ENCODE measurements at regions not wholly inside any gene's neighbourhood (a gene's known extent, or its start where the extent isn't known, plus 50 kb on each side); places are given as distances from the start of the nearest gene placed in this dataset.
"Not testable (repeated sequence)": the region's sequence is repeated elsewhere in the genome, so short reads cannot be mapped to it uniquely, and the experiment has no call there.

GRCh38 chr11:112539281-112539555, 278.6 kb upstream of the PLET1 start:
- DNase-seq (ENCODE audit: low spot score), result not testable (repeated sequence)

GRCh38 chr11:112539741-112540140, 279.1 kb upstream of the PLET1 start:
- DNase-seq (ENCODE audit: low spot score), result no peak

GRCh38 chr11:112540261-112540660, 279.6 kb upstream of the PLET1 start:
- DNase-seq (ENCODE audit: low spot score), result no peak

DNA sequence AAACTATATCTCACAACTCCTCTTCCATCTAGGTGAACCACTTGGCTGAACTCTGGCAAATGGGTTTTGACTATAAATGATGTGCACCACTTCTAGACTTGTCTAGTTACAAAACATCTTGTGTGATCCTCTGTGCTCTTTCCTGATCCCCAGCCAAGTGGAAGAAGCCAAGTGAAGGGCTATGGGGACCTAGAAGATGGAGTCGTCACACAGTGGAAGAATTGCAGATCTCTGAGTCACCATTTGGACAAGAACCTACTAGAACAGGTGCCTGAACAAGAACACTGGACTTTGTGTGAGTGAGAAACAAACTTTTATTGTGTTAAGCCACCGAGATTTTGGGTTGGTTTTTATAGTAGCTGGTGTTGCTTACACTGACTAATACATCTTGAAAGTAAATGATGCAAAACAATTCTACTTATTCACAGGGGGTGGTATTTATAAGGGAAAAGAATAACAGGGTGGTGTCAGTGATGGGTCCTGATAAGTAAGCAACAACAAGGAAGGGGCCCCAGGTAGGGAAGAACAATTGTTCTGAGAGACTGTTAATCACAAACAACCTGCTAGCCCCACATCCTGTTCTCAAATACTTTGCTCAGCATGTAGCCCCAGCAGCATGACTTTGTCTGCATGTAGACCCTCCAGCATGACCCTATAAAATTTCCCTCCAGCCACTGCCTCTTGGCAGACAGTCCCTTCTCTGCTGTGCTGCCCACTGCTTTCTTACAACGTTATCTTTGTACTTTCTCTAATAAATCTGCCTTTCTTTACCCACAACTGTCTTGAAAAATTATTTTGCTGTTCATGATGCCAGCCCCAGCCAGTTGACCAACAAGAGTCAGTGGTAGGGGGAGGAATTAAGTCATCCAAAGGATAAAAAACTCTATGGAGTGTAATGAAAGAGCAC, 280.7 kb upstream of the PLET1 start:
- no peak for DNase-seq (ENCODE audit: low spot score)

DNA sequence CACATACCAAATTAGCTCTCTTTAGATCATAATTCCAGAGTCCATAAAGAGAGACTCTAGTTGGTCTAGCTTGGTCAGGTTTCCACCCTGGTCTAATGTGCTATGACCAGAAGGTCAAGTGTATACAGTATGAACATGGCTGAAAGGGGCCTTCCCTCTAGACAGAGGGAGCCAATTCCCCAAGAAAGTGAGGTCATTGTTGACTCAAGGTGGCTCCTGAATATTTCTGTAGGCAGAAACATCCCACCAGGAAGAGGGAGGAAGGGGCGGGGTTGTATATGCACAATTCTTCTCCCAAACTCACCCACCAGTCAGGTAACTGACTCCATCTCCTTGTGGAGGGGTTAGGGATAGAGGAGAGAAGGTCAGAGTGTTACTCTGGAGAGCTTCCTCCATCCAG, 281.8 kb upstream of the PLET1 start:
- DNase-seq (ENCODE audit: low spot score), result no peak

- no peak for DNase-seq (ENCODE audit: low spot score)
Measured at GRCh38 chr11:112543390-112543789, 282.7 kb upstream of the PLET1 start.

GRCh38 chr11:112548641-112549040, 288.0 kb upstream of the PLET1 start:
- no peak for DNase-seq (ENCODE audit: low spot score)

GRCh38 chr11:112553205-112553731, 292.6 kb upstream of the PLET1 start:
- no peak for DNase-seq (ENCODE audit: low spot score)

DNA sequence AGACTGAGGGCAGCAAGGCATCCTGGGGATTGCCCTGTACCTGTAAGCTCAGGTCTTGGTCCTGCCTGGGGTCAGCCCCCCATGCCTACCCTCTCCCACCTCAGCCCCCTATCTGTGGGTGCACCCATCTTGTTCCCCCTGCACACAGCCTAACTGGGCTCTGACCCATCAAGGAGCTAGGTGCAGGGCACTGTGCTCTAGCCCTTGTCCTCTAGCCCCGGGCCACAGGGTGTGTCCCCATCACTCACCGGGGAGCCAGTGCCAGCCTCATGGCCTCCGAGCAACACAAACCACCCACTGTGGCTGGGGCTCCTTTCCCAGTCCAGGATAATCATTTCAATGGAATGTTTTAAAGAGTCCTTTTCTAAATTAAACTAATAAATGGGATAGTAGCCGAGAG, 293.9 kb upstream of the PLET1 start:
- DNase-seq (ENCODE audit: low spot score), result no peak

DNA sequence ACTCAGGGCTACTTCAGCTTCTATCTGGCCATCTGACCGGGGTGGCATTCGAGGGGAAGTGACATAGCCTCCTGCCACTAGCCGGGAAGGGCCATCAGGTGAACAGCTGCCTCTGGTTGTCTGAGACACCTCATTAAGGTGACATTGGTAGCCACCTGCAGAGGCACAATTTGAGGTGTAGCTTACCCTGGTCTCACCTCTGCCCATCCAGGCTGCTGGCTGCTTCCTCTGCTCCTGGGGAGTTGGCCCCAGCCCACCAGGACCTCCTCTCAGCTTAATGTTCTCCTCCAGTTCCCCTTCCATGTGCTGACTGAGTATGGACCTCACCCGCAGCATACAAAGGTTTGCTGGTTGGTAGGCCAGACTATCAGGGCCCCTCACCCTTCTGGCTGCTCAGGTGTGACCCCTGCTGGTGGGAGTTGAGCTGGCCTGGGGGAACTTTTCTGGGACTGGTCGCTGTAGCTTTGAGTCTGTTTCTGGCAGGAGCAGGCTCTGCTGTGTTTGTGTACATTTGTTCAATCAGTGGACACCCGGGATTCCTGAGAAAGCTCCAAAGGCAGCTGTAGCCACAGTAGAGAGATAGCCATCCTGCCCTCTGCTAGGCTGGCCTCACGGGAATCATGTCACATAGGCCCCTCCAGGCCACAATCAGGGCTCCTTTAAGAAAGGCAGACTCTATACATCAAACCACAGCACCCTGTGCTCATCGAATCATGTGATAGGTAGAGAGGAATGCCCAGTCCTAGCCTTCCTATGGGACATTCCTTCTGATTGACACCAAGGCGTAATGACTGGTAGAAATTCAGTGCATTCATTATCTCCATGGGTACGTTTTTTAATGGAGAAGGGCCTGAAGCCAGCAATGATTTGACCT, 295.1 kb upstream of the PLET1 start:
- peak; percentile 80 for DNase-seq (ENCODE audit: low spot score)

- DNase-seq (ENCODE audit: low spot score), result no peak
Measured at GRCh38 chr11:112558691-112559090, 298.0 kb upstream of the PLET1 start.

GRCh38 chr11:112563808-112564207, 303.1 kb upstream of the PLET1 start:
- DNase-seq (ENCODE audit: low spot score), result no peak

DNA sequence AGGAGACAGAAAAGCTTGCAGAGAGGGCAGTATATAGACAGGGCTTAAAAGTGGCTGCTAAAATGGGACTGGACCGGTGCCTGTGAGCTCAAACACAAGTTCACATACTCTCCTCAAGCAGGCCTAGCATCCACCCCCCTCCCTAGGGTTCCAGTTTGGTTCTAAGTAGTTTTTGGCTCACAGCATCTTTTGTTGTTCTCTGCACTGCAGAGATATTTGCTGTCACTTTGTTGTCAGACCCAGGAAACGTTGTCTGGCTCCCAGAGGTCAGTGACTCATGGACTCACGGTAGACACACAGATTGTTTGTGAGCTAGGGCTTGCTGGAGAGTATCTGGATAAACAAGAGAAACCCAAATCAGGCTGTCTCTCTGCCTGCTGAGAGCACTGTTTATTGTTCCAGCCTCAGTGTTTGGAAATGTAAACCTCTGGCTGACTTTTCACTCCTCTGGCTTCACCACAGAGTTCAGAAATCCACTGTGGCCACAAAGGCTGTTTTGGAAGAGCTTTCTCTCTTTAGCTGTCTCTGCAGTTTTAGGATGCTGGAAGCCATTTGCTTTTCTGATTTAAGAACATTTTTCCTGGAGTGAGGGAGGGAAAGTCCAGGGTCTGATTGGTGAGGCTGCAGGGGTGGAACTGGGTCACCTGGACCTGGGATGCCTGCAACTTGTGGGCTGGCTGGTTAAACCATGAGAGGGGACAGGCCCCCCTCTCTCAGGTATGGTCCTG, 303.7 kb upstream of the PLET1 start:
- no peak for DNase-seq (ENCODE audit: low spot score)

- no peak for DNase-seq (ENCODE audit: low spot score)
Measured at GRCh38 chr11:112565551-112565950, 304.9 kb upstream of the PLET1 start.

DNA sequence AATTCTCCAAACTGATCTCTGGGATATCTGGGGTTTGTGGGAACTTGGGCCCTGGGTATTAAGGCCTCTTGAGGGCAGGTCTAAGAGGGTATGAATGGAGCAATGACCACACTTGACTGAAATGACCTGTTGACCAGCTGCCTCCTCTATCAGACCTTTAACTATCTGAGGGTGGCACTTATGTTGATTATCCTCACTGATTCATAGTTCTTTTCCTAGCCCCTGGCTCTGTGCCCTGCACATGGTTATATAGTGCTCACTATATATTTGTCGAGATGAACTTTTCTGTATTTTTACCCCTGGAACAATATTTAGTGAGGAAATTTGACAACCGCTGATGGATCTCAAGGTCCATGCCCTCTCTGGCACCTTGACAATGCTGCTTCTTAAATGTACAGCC, 305.5 kb upstream of the PLET1 start:
- no peak for DNase-seq (ENCODE audit: low spot score)

GRCh38 chr11:112570333-112570732, 309.7 kb upstream of the PLET1 start:
- DNase-seq (ENCODE audit: low spot score), result no peak

GRCh38 chr11:112579282-112579681, 318.6 kb upstream of the PLET1 start:
- no peak for DNase-seq (ENCODE audit: low spot score)

DNA sequence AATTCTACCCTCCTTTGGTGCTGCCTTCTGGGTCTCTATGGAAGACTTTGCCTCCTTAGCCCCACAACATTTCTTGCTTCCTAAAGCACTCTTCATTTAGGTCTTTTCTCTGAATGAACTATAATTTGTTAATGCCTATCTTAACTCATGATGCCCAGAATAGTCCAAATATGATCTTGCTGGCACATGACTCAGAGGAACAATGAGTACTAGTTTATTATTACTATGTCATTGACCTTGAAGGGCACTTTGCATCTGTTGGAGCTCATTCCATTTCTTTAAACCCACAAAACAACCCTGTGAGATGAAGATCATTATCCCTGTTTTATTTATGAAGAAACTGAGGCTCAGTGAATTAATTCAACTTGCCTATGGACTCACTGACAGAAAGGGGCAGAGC, 320.2 kb upstream of the PLET1 start:
- no peak for DNase-seq (ENCODE audit: low spot score)

GRCh38 chr11:112581747-112582146, 321.1 kb upstream of the PLET1 start:
- DNase-seq (ENCODE audit: low spot score), result no peak

DNA sequence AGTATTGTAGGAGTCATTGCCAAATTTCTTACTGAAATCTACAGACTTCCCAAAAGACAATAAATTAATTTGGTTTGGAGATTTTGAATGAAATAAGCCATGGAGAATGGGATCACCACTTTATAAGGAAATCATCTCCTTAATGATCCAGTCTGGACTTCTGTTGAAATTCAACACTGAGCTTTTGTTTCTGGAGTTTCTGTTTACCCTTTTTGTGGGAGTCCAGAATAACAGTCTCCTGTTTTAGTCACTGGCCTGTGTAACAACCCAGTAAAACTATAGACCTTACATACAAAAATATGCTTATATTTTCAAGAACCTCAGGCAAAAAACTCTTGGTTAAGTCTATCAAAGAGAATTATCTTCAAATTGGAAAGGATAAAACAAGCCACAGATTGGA, 321.7 kb upstream of the PLET1 start:
- no peak for DNase-seq (ENCODE audit: low spot score)

GRCh38 chr11:112583261-112583893, 322.7 kb upstream of the PLET1 start:
- DNase-seq (ENCODE audit: low spot score), result no peak

DNA sequence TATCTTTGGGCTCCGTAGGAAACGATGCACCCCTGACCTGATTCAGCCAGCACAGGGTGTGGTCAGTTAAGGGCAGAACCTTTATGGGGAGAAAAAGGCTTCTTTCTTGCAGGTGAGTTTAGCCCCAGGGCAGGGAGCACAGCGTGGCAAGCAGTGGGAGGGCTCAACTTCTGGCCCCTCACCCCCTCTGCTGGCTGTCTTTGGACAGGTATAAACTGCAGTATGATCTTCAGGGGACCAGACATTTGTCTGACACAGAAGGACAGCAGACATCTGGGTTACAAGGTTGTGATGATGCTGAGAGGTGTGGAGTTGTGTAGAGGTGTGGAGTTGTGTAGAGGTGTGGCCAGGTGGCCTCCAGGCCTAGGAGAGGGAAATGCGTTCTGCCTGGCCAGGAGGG, 324.0 kb upstream of the PLET1 start:
- DNase-seq (ENCODE audit: low spot score), result peak; percentile 31
